ENCODE measurements at regions not wholly inside any gene's neighbourhood (a gene's known extent, or its start where the extent isn't known, plus 50 kb on each side); places are given as distances from the start of the nearest gene placed in this dataset.

GRCh38 chrX:126395909-126396308 lies 156.7 kb downstream of the DCAF12L1 start:
- no peak for DNase-seq

GRCh38 chrX:126394681-126395080 lies 157.9 kb downstream of the DCAF12L1 start:
- DNase-seq: no peak

- no peak for DNase-seq
Observed at GRCh38 chrX:126393284-126393683, 159.3 kb downstream of the DCAF12L1 start.

GRCh38 chrX:126376465-126376864 lies 176.1 kb downstream of the DCAF12L1 start:
- DNase-seq: no peak

- no peak for DNase-seq
Observed at GRCh38 chrX:126342859-126343258, 176.8 kb upstream of the DCAF12L2 start.

- no peak for DNase-seq
Observed at GRCh38 chrX:126339928-126340327, 173.8 kb upstream of the DCAF12L2 start.

- DNase-seq: peak; percentile 2
Observed at GRCh38 chrX:126338916-126339315, 172.8 kb upstream of the DCAF12L2 start.

GRCh38 chrX:126300401-126300800 lies 134.3 kb upstream of the DCAF12L2 start:
- DNase-seq: no peak

GRCh38 chrX:126272795-126273497 lies 106.9 kb upstream of the DCAF12L2 start:
- DNase-seq: no peak

GRCh38 chrX:126265116-126265515 lies 99.0 kb upstream of the DCAF12L2 start:
- DNase-seq: no peak

GRCh38 chrX:126238220-126238619 lies 72.1 kb upstream of the DCAF12L2 start:
- no peak for DNase-seq

- no peak for DNase-seq
Observed at GRCh38 chrX:126237524-126237923, 71.4 kb upstream of the DCAF12L2 start.

All from eye (tissue), 1 donor.